WTC11 (cell line): ENCODE measurements at regions not wholly inside any gene's neighbourhood (a gene's known extent, or its start where the extent isn't known, plus 50 kb on each side); places are given as distances from the start of the nearest gene placed in this dataset.

Experiments
- FOXJ3 ChIP-seq: sonication (generic); formaldehyde crosslinking; IDR thresholded peaks from 2 replicates; pipeline ENCODE4 v1.9.0; 2021; ENCODE audit warnings: missing genetic modification reagents, mild to moderate bottlenecking, borderline replicate concordance
- GRHL2 ChIP-seq: fragments of 250-450 bp; sonication (Bioruptor Pico); IDR thresholded peaks from 2 replicates; pipeline ENCODE4 v1.8.0; 2022; ENCODE audit warnings: mild to moderate bottlenecking, moderate library complexity; ENCODE audit not compliant: insufficient replicate concordance, severe bottlenecking
- NR1H2 ChIP-seq: sonication (generic); formaldehyde crosslinking; IDR thresholded peaks from 2 replicates; pipeline ENCODE4 v1.9.0; 2021; ENCODE audit warnings: mild to moderate bottlenecking, moderate library complexity, missing genetic modification reagents
- TCF7 ChIP-seq: sonication (generic); formaldehyde crosslinking; IDR thresholded peaks from 2 replicates; pipeline ENCODE4 v1.8.0; 2022; ENCODE audit warnings: mild to moderate bottlenecking, low read depth, missing genetic modification reagents, moderate library complexity
- TP53 ChIP-seq: sonication (generic); formaldehyde crosslinking; IDR thresholded peaks from 2 replicates; pipeline ENCODE4 v1.8.1; 2023; ENCODE audit warnings: mild to moderate bottlenecking, missing genetic modification reagents
- ZNF416 ChIP-seq: fragments of 250-450 bp; sonication (Bioruptor Pico); IDR thresholded peaks from 2 replicates; pipeline ENCODE4 v1.9.0; 2021; ENCODE audit warnings: mild to moderate bottlenecking, inconsistent platforms
- TF ChIP-seq, protein P1 (sequence below): fragments of 200-600 bp; IDR thresholded peaks from 2 replicates; pipeline ENCODE4 v1.8.0; 2022; ENCODE audit warnings: antibody characterized with exemption
- TF ChIP-seq, protein P2 (sequence below): sonication (generic); formaldehyde crosslinking; IDR thresholded peaks from 2 replicates; pipeline ENCODE4 v1.8.1; 2022; ENCODE audit warnings: low read depth, missing genetic modification reagents, borderline replicate concordance
- TF ChIP-seq, protein P3 (sequence below): sonication (generic); formaldehyde crosslinking; IDR thresholded peaks from 2 replicates; pipeline ENCODE4 v1.8.1; 2023; ENCODE audit warnings: mild to moderate bottlenecking, missing genetic modification reagents
- TF ChIP-seq, protein P4 (sequence below): sonication (generic); formaldehyde crosslinking; IDR thresholded peaks from 2 replicates; pipeline ENCODE4 v1.8.0; 2022; ENCODE audit warnings: mild to moderate bottlenecking, missing genetic modification reagents
- TF ChIP-seq, protein P5 (sequence below): sonication (generic); formaldehyde crosslinking; IDR thresholded peaks from 2 replicates; pipeline ENCODE4 v1.8.1; 2022; ENCODE audit warnings: mild to moderate bottlenecking, moderate library complexity, missing genetic modification reagents
- TF ChIP-seq, protein P6 (sequence below): sonication (generic); formaldehyde crosslinking; IDR thresholded peaks from 2 replicates; pipeline ENCODE4 v1.8.0; 2022; ENCODE audit warnings: mild to moderate bottlenecking, missing genetic modification reagents
- TF ChIP-seq, protein P7 (sequence below): sonication (generic); formaldehyde crosslinking; IDR thresholded peaks from 2 replicates; pipeline ENCODE4 v1.8.1; 2023; ENCODE audit warnings: mild to moderate bottlenecking, moderate library complexity, missing genetic modification reagents
- TF ChIP-seq, protein P8 (sequence below): sonication (generic); formaldehyde crosslinking; IDR thresholded peaks from 2 replicates; pipeline ENCODE4 v1.8.1; 2023; ENCODE audit warnings: mild to moderate bottlenecking, missing genetic modification reagents, borderline replicate concordance

DNA sequence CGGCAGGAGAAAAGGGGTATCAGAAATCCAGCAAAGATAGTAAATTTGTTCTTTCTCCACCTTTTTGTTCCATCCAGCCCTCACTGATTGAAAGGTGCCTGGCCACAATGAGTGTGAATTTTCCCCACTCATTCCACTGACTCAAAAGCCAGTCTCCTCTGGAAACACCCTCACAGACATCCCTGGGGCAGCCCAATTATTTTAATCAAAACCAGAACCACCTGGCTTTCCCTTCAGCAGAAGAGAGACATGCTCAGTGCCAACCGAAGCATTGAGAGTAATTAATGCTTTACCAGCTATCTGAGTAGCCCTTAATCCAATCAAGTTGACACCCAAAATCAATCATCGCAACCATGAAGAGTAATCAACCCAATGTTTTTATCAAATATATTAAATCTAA is 1129.6 kb upstream of the GBE1 start:
- TF ChIP-seq, protein P1, sequence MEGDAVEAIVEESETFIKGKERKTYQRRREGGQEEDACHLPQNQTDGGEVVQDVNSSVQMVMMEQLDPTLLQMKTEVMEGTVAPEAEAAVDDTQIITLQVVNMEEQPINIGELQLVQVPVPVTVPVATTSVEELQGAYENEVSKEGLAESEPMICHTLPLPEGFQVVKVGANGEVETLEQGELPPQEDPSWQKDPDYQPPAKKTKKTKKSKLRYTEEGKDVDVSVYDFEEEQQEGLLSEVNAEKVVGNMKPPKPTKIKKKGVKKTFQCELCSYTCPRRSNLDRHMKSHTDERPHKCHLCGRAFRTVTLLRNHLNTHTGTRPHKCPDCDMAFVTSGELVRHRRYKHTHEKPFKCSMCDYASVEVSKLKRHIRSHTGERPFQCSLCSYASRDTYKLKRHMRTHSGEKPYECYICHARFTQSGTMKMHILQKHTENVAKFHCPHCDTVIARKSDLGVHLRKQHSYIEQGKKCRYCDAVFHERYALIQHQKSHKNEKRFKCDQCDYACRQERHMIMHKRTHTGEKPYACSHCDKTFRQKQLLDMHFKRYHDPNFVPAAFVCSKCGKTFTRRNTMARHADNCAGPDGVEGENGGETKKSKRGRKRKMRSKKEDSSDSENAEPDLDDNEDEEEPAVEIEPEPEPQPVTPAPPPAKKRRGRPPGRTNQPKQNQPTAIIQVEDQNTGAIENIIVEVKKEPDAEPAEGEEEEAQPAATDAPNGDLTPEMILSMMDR = no peak
- TF ChIP-seq, protein P2, sequence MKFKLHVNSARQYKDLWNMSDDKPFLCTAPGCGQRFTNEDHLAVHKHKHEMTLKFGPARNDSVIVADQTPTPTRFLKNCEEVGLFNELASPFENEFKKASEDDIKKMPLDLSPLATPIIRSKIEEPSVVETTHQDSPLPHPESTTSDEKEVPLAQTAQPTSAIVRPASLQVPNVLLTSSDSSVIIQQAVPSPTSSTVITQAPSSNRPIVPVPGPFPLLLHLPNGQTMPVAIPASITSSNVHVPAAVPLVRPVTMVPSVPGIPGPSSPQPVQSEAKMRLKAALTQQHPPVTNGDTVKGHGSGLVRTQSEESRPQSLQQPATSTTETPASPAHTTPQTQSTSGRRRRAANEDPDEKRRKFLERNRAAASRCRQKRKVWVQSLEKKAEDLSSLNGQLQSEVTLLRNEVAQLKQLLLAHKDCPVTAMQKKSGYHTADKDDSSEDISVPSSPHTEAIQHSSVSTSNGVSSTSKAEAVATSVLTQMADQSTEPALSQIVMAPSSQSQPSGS (CRISPR knock-in tag) = no peak
- no peak for TF ChIP-seq FOXJ3 (CRISPR knock-in tag)
- TF ChIP-seq, protein P3, sequence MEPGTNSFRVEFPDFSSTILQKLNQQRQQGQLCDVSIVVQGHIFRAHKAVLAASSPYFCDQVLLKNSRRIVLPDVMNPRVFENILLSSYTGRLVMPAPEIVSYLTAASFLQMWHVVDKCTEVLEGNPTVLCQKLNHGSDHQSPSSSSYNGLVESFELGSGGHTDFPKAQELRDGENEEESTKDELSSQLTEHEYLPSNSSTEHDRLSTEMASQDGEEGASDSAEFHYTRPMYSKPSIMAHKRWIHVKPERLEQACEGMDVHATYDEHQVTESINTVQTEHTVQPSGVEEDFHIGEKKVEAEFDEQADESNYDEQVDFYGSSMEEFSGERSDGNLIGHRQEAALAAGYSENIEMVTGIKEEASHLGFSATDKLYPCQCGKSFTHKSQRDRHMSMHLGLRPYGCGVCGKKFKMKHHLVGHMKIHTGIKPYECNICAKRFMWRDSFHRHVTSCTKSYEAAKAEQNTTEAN (CRISPR knock-in tag) = no peak
- TF ChIP-seq NR1H2 (CRISPR knock-in tag) = no peak
- TF ChIP-seq TCF7 (CRISPR knock-in tag) = no peak
- no peak for TF ChIP-seq TP53
- no peak for TF ChIP-seq GRHL2
- TF ChIP-seq, protein P4, sequence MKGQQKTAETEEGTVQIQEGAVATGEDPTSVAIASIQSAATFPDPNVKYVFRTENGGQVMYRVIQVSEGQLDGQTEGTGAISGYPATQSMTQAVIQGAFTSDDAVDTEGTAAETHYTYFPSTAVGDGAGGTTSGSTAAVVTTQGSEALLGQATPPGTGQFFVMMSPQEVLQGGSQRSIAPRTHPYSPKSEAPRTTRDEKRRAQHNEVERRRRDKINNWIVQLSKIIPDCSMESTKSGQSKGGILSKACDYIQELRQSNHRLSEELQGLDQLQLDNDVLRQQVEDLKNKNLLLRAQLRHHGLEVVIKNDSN (CRISPR knock-in tag) = no peak
- TF ChIP-seq, protein P5, sequence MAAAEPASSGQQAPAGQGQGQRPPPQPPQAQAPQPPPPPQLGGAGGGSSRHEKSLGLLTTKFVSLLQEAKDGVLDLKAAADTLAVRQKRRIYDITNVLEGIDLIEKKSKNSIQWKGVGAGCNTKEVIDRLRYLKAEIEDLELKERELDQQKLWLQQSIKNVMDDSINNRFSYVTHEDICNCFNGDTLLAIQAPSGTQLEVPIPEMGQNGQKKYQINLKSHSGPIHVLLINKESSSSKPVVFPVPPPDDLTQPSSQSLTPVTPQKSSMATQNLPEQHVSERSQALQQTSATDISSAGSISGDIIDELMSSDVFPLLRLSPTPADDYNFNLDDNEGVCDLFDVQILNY (CRISPR knock-in tag) = no peak
- TF ChIP-seq, protein P6, sequence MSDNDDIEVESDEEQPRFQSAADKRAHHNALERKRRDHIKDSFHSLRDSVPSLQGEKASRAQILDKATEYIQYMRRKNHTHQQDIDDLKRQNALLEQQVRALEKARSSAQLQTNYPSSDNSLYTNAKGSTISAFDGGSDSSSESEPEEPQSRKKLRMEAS (CRISPR knock-in tag) = no peak
- TF ChIP-seq, protein P7, sequence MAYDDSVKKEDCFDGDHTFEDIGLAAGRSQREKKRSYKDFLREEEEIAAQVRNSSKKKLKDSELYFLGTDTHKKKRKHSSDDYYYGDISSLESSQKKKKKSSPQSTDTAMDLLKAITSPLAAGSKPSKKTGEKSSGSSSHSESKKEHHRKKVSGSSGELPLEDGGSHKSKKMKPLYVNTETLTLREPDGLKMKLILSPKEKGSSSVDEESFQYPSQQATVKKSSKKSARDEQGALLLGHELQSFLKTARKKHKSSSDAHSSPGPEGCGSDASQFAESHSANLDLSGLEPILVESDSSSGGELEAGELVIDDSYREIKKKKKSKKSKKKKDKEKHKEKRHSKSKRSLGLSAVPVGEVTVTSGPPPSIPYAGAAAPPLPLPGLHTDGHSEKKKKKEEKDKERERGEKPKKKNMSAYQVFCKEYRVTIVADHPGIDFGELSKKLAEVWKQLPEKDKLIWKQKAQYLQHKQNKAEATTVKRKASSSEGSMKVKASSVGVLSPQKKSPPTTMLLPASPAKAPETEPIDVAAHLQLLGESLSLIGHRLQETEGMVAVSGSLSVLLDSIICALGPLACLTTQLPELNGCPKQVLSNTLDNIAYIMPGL (CRISPR knock-in tag) = no peak
- TF ChIP-seq, protein P8, sequence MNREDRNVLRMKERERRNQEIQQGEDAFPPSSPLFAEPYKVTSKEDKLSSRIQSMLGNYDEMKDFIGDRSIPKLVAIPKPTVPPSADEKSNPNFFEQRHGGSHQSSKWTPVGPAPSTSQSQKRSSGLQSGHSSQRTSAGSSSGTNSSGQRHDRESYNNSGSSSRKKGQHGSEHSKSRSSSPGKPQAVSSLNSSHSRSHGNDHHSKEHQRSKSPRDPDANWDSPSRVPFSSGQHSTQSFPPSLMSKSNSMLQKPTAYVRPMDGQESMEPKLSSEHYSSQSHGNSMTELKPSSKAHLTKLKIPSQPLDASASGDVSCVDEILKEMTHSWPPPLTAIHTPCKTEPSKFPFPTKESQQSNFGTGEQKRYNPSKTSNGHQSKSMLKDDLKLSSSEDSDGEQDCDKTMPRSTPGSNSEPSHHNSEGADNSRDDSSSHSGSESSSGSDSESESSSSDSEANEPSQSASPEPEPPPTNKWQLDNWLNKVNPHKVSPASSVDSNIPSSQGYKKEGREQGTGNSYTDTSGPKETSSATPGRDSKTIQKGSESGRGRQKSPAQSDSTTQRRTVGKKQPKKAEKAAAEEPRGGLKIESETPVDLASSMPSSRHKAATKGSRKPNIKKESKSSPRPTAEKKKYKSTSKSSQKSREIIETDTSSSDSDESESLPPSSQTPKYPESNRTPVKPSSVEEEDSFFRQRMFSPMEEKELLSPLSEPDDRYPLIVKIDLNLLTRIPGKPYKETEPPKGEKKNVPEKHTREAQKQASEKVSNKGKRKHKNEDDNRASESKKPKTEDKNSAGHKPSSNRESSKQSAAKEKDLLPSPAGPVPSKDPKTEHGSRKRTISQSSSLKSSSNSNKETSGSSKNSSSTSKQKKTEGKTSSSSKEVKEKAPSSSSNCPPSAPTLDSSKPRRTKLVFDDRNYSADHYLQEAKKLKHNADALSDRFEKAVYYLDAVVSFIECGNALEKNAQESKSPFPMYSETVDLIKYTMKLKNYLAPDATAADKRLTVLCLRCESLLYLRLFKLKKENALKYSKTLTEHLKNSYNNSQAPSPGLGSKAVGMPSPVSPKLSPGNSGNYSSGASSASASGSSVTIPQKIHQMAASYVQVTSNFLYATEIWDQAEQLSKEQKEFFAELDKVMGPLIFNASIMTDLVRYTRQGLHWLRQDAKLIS (CRISPR knock-in tag) = no peak
- TF ChIP-seq ZNF416 = no peak
